Right atrium auricular region (tissue), 2 donors: ENCODE measurements at regions not wholly inside any gene's neighbourhood (a gene's known extent, or its start where the extent isn't known, plus 50 kb on each side); places are given as distances from the start of the nearest gene placed in this dataset.

Experiments
- DNase-seq: peaks from one replicate; pipeline ENCODE4 v3.0.0-alpha.2; 2019; ENCODE audit warnings: low spot score
- H3K27ac ChIP-seq, 2 donors: fragments of 200-600 bp; sonication (generic); 1 replicate in 1 of 2; 2 replicates in 1 of 2; pipeline ENCODE4 v1.5.1; 2016 to 2019
- H3K27me3 ChIP-seq, 2 donors: fragments of 200-600 bp; sonication (generic); one replicate each; pipeline versions ENCODE4 v1.5.1 to v1.6.0; 2017 to 2019
- H3K36me3 ChIP-seq: fragments of 200-600 bp; sonication (generic); one replicate; pipeline ENCODE4 v1.5.1; 2016
- H3K4me1 ChIP-seq, 2 donors: fragments of 200-600 bp; sonication (generic); one replicate each; pipeline versions ENCODE4 v1.5.1 to v1.6.0; 2017 to 2019
- H3K4me3 ChIP-seq, 2 donors: fragments of 200-600 bp; sonication (generic); 1 replicate in 1 of 2; 2 replicates in 1 of 2; pipeline ENCODE4 v1.5.1; 2017 to 2019; ENCODE audit warnings: mild to moderate bottlenecking in 1 of 2, moderate library complexity in 1 of 2
- H3K9me3 ChIP-seq, 2 donors: fragments of 200-600 bp; sonication (generic); one replicate each; pipeline ENCODE4 v1.5.1; 2019
- TF ChIP-seq, protein P1 (sequence below), 2 donors: fragments of 200-600 bp; sonication (generic); IDR thresholded peaks; one replicate each; pipeline ENCODE4 v1.5.1; 2019; ENCODE audit warnings: antibody characterized with exemption in 2 of 2

DNA sequence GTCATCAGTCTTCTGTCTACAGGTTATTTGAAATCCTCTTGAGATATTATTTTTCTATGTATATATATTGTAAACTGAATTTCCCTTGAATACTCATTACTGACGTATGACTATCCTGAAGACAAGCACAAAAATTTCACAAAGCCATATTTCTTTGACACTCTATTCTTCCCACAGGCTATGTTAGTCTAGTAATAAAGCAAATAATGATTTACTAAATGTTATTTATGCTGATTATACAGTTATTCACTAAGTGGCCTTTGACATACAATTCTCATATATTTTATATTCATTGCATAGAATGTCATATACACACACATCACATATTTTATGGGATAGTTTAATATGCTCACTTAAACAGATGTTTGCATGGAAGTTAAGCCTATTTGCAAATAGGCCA is 793.0 kb upstream of the GRAMD2B start:
- TF ChIP-seq, protein P1, sequence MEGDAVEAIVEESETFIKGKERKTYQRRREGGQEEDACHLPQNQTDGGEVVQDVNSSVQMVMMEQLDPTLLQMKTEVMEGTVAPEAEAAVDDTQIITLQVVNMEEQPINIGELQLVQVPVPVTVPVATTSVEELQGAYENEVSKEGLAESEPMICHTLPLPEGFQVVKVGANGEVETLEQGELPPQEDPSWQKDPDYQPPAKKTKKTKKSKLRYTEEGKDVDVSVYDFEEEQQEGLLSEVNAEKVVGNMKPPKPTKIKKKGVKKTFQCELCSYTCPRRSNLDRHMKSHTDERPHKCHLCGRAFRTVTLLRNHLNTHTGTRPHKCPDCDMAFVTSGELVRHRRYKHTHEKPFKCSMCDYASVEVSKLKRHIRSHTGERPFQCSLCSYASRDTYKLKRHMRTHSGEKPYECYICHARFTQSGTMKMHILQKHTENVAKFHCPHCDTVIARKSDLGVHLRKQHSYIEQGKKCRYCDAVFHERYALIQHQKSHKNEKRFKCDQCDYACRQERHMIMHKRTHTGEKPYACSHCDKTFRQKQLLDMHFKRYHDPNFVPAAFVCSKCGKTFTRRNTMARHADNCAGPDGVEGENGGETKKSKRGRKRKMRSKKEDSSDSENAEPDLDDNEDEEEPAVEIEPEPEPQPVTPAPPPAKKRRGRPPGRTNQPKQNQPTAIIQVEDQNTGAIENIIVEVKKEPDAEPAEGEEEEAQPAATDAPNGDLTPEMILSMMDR (IDR thresholded peaks at IDR 0.05), result no peak
- H3K27ac ChIP-seq, result no peak overlapping the region
- no peaks in the 10 kb centered on the region for H3K4me1 ChIP-seq
- no peak for DNase-seq
- H3K36me3 ChIP-seq, result no peaks in the 10 kb centered on the region
- no peaks in the 10 kb centered on the region for H3K27me3 ChIP-seq
- H3K9me3 ChIP-seq, result no peaks in the 10 kb centered on the region
- H3K4me3 ChIP-seq, result no peak overlapping the region

GRCh38 chr5:125633523-125633922 is 789.7 kb upstream of the GRAMD2B start:
- no peaks in the 10 kb centered on the region for H3K36me3 ChIP-seq
- TF ChIP-seq, protein P1 (IDR thresholded peaks at IDR 0.05), result no peak
- no peak for DNase-seq
- H3K9me3 ChIP-seq, result no peaks in the 10 kb centered on the region
- H3K27me3 ChIP-seq, result no peaks in the 10 kb centered on the region
- no peak overlapping the region for H3K27ac ChIP-seq
- H3K4me3 ChIP-seq, result no peak overlapping the region
- H3K4me1 ChIP-seq, result no peaks in the 10 kb centered on the region

DNA sequence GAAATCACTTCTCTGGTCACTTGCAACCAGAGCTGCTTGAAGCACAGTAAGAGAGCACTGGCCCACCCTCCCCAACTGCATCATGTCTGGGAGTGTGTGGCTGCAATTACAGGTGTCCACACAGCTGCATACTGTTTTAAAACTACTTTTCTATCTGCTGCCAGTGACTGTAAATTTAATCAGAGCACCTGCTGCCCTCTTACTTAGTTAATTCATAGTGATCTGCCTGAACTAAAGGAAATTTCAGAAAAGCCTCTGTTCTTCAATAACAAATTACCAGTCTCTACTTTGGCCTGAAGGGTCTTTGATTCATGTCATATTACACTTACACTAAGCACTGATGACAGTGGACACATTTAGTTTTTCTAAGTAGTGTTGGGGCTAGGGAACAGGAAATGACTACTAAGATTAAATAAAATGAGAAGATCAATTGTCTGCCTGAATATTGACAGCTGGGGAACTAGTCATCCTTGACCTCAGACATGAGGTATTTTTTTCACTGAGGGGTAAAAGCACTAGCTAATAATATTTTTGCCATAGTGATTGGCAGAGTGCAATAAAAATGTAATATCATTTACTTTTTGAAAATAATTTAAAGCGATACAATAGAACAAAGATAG is 788.9 kb upstream of the GRAMD2B start:
- Histone ChIP-seq H3K36me3 (no peaks in the 10 kb centered on the region), H3K4me3 (no peak overlapping the region), H3K4me1 (no peaks in the 10 kb centered on the region), H3K27me3 (no peaks in the 10 kb centered on the region), H3K9me3 (no peaks in the 10 kb centered on the region), H3K27ac (no peak overlapping the region)
- no peak for DNase-seq
- TF ChIP-seq, protein P1 (IDR thresholded peaks at IDR 0.05), result no peak

DNA sequence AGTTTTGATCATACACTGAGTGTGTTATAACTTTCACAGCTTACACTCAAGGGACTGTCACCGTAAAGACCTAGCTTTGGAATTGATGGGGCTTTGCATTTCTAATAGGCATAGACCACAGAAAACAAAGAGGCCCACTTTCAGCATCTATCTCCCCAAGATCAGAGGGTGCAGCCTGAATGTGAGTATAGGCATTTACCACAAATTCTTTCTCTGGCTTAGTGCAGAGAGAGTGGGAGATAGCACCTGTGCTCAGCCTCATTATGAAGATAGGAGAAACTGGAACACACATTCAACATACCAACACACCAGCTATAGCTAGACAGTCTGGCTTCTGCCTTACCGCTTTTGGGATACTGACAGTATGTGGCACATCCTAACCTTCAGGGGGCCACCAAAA is 783.4 kb upstream of the GRAMD2B start:
- Histone ChIP-seq H3K9me3 (peaks cover 0 to 9% of the 10 kb centered on the region in 2 donors), H3K27me3 (no peaks in the 10 kb centered on the region), H3K36me3 (no peaks in the 10 kb centered on the region), H3K4me1 (no peaks in the 10 kb centered on the region), H3K27ac (no peak overlapping the region), H3K4me3 (no peak overlapping the region)
- TF ChIP-seq, protein P1 (IDR thresholded peaks at IDR 0.05), result no peak
- DNase-seq, result no peak

DNA sequence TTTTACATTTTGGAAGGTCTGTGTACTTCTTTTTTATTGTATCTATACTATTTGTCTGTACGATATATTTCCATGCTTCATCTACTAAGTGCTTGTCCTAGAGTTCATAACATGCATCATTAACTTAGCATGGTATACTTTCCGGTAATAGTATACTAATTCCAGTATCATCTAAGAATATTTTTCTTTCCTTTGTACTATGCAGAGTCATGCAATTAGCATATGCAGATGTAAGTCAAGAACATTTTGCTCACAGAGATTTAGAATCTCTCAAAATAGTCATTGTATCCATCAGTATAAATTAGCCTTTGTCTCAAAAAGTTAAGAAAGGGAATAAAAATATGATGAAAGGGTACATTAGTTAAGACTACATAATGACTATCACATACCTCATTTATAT is 770.4 kb upstream of the GRAMD2B start:
- no peaks in the 10 kb centered on the region for H3K27me3 ChIP-seq
- TF ChIP-seq, protein P1 (IDR thresholded peaks at IDR 0.05), result no peak
- no peak for DNase-seq
- H3K9me3 ChIP-seq, result no peaks in the 10 kb centered on the region
- no peaks in the 10 kb centered on the region for H3K4me1 ChIP-seq
- H3K4me3 ChIP-seq, result no peak overlapping the region
- H3K27ac ChIP-seq, result no peak overlapping the region
- no peaks in the 10 kb centered on the region for H3K36me3 ChIP-seq

DNA sequence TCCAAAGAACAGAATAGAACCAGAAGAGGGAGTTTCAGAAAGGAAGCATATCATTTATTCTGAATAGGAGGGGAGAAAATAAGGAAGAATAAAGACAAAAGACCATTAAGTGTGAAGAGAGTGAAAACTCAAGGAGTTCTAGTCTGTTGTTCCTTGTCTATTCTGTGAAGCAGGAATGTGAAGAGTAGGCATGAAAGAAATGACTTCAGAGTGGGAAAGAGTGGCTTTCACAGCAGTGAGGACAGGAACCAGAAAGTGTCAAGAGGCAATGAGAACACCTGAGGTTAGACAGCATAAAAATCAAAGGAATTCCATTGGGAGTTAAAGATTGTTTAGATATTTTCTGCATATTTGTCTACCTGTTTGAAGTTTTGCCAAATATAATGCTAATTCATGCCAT is 768.8 kb upstream of the GRAMD2B start:
- no peaks in the 10 kb centered on the region for H3K9me3 ChIP-seq
- H3K36me3 ChIP-seq, result no peaks in the 10 kb centered on the region
- TF ChIP-seq, protein P1 (IDR thresholded peaks at IDR 0.05), result no peak
- DNase-seq, result no peak
- H3K27me3 ChIP-seq, result no peaks in the 10 kb centered on the region
- H3K27ac ChIP-seq, result no peak overlapping the region
- no peak overlapping the region for H3K4me3 ChIP-seq
- no peaks in the 10 kb centered on the region for H3K4me1 ChIP-seq
